AG04450 (cell line): ENCODE measurements at regions not wholly inside any gene's neighbourhood (a gene's known extent, or its start where the extent isn't known, plus 50 kb on each side); places are given as distances from the start of the nearest gene placed in this dataset.

Source experiments
- CTCF ChIA-PET: fragments of 300-600, 350-600 bp; formaldehyde crosslinking; extraction: SDS; loops from one replicate; lab custom pipeline; 2022; ENCODE audit warnings: antibody characterized with exemption, inconsistent platforms; lab: Charles Lee
- POLR2A ChIA-PET: fragments of 350-600 bp; formaldehyde crosslinking; extraction: SDS; loops from one replicate; lab custom pipeline; 2021; ENCODE audit warnings: antibody characterized with exemption, inconsistent platforms; lab: Yijun Ruan, JAX
- DNase-seq: peaks from one replicate; pipeline ENCODE4 v3.0.0-alpha.2; 2011; ENCODE audit warnings: low read depth, low spot score
- H3K27ac ChIP-seq: one replicate; pipeline ENCODE4 v1.5.1; 2012; ENCODE audit warnings: low read depth, low read length, control low read depth
- H3K27me3 ChIP-seq: one replicate; pipeline ENCODE4 v1.6.0; 2012; ENCODE audit warnings: low read length; ENCODE audit not compliant: control insufficient read depth, insufficient read depth
- H3K4me3 ChIP-seq: 2 replicates; pipeline ENCODE4 v1.5.1; 2011; ENCODE audit warnings: mild to moderate bottlenecking, low read depth, low read length, control low read depth
- H3K9me3 ChIP-seq: 2 replicates; pipeline ENCODE4 v1.5.1; 2012; ENCODE audit warnings: low read length; ENCODE audit not compliant: control insufficient read depth, insufficient read depth
- TF ChIP-seq, protein P1 (sequence below): IDR thresholded peaks from 2 replicates; pipeline ENCODE4 v1.5.1; 2011; ENCODE audit warnings: low read depth, low read length, control low read depth, inconsistent platforms

DNA sequence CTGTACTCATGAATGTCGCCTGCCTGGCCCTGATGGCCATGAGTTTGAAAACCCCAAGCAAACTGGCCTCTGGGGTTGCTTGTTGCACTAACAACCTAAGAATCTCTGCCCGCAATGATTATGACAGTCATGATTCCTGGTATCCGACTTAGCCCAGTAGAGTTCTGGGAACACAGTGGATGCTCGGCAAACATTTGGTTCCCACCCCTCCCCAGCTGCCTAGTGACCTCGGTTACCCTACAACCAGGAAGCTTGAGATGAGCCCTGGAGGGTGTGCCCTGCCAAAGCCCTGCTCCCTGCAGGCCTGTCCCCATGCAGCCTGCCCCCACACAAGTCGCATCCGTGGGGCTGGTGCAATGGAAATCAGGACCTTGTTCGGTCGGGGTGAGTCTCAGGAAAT is 76.0 kb upstream of the ZBTB40 start:
- TF ChIP-seq, protein P1, sequence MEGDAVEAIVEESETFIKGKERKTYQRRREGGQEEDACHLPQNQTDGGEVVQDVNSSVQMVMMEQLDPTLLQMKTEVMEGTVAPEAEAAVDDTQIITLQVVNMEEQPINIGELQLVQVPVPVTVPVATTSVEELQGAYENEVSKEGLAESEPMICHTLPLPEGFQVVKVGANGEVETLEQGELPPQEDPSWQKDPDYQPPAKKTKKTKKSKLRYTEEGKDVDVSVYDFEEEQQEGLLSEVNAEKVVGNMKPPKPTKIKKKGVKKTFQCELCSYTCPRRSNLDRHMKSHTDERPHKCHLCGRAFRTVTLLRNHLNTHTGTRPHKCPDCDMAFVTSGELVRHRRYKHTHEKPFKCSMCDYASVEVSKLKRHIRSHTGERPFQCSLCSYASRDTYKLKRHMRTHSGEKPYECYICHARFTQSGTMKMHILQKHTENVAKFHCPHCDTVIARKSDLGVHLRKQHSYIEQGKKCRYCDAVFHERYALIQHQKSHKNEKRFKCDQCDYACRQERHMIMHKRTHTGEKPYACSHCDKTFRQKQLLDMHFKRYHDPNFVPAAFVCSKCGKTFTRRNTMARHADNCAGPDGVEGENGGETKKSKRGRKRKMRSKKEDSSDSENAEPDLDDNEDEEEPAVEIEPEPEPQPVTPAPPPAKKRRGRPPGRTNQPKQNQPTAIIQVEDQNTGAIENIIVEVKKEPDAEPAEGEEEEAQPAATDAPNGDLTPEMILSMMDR: no peak
- no peak for DNase-seq
- peaks cover 11% of the 10 kb centered on the region for H3K27me3 ChIP-seq
- H3K27ac ChIP-seq: no peak overlapping the region
- H3K4me3 ChIP-seq: no peak overlapping the region
- POLR2A ChIA-PET: no interaction called here
- no peaks in the 10 kb centered on the region; the same call in 1 of the 2 replicates for H3K9me3 ChIP-seq
- CTCF ChIA-PET: no interaction called here

DNA sequence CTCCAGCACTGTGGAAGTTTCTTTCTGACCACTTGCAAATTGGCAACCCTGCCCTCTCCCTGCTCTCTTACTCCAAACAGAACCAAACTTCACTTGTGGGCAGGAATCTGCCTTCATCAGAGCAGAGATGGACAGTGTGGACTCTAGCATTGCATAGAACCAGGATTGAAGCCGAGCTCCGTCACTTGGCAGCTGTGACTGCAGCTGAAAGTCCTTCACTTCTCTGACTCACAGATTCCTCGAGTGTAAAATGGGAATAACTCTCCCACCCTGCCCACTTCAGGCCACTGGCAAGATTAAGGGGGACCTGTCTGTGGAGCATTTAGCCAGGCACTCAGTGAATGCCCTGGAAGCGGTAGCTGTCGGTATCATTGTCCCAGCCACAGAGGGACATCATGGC is 75.7 kb upstream of the ZBTB40 start:
- H3K9me3 ChIP-seq: no peaks in the 10 kb centered on the region; the same call in 1 of the 2 replicates
- ChIA-PET CTCF (no interaction called here), POLR2A (no interaction called here)
- H3K4me3 ChIP-seq: no peak overlapping the region
- H3K27ac ChIP-seq: no peak overlapping the region
- H3K27me3 ChIP-seq: peaks cover 9% of the 10 kb centered on the region
- DNase-seq: no peak
- TF ChIP-seq, protein P1: no peak

DNA sequence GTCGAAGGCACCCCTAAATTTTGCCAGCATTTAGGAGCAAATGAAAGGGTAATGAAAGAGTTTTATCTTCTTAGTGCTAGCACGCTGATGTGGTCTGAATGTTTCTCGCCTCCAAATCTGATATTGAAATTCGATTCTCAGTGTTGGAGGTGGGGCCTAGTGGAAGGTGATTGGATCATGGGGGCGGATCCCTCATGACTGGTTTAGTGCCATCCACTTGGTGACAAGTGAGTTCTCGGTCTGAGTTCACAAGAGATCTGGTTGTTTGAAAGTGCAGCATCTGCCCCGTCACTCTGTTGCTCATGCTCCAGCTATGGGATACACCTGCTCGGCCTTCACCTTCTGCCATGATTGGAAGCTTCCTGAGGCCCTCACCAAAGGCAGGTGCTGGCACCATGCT is 75.1 kb upstream of the ZBTB40 start:
- ChIA-PET CTCF (no interaction called here), POLR2A (no interaction called here)
- no peak overlapping the region for H3K27ac ChIP-seq

DNA sequence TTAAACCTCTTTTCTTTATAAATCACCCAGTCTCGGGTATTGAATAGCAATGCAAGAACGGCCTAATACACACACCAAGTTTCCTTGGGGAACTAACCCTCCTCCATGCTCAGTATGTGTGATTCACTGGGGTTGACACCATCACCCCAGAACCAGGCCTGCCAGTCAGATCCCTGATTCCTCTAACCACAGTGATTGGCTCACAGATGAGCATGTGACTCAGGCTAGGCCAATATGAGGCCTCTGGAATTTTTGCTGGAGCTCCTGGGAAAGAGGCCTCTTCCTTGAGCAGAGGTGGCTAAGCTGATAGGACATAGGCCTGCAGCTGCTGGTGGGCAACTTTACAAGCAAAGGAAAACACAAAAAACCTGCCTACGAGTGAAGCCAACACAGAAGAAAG is 74.7 kb upstream of the ZBTB40 start:
- CTCF ChIA-PET: no interaction called here

More for the DNA sequence above, 75.1 kb upstream of the ZBTB40 start:
- H3K4me3 ChIP-seq: no peak overlapping the region
- H3K9me3 ChIP-seq: no peaks in the 10 kb centered on the region; the same call in 1 of the 2 replicates
- peaks cover 7% of the 10 kb centered on the region for H3K27me3 ChIP-seq
- DNase-seq: no peak
- TF ChIP-seq, protein P1: no peak

DNA sequence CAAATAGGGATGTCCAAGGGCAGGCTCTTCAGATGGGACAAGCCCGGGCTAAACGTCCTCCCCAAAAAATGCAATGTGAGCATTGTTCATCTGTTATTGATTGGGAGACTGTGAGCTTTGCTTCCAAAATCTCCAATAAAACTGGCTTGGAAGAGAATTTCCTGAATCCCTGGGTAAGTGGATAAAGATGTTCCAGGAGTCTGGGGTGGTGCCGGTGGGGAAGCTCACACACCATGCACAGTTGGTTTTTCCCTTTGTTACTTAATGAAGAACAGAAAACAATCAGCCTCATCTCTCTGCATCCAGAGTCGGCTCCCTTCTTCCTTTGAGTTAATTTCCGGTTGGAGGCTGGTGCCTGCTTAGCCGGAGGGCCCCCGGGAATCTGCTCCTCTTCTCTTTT is 72.1 kb upstream of the ZBTB40 start:
- TF ChIP-seq, protein P1: no peak
- ChIA-PET CTCF (interaction anchor here (0.6 kb wide), 1 partner anchor 382 kb away, joined by 4 read pairs; no protein-coding TSS in a partner anchor), POLR2A (no interaction called here)
- Histone ChIP-seq H3K9me3 (no peaks in the 10 kb centered on the region; the same call in 1 of the 2 replicates), H3K4me3 (no peak overlapping the region), H3K27me3 (peaks cover 5% of the 10 kb centered on the region), H3K27ac (no peak overlapping the region)
- no peak for DNase-seq

More for the DNA sequence above, 74.7 kb upstream of the ZBTB40 start:
- DNase-seq: no peak
- no peaks in the 10 kb centered on the region; the same call in 1 of the 2 replicates for H3K9me3 ChIP-seq
- TF ChIP-seq, protein P1: no peak
- no peak overlapping the region for H3K4me3 ChIP-seq
- POLR2A ChIA-PET: no interaction called here
- H3K27ac ChIP-seq: no peak overlapping the region
- peaks cover 4% of the 10 kb centered on the region for H3K27me3 ChIP-seq
